GM21381 (cell line): ENCODE measurements at regions not wholly inside any gene's neighbourhood (a gene's known extent, or its start where the extent isn't known, plus 50 kb on each side); places are given as distances from the start of the nearest gene placed in this dataset.

Source experiments
- ATAC-seq: cut with Tn5 transposase; IDR thresholded peaks from one replicate; pipeline ENCODE4 v1.9.1; 2021; ENCODE audit warnings: mild to moderate bottlenecking, moderate library complexity; ENCODE audit not compliant: unreplicated experiment

GRCh38 chr3:124463234-124463633, 267.0 kb upstream of the UMPS start:
- ATAC-seq, result no peak

DNA sequence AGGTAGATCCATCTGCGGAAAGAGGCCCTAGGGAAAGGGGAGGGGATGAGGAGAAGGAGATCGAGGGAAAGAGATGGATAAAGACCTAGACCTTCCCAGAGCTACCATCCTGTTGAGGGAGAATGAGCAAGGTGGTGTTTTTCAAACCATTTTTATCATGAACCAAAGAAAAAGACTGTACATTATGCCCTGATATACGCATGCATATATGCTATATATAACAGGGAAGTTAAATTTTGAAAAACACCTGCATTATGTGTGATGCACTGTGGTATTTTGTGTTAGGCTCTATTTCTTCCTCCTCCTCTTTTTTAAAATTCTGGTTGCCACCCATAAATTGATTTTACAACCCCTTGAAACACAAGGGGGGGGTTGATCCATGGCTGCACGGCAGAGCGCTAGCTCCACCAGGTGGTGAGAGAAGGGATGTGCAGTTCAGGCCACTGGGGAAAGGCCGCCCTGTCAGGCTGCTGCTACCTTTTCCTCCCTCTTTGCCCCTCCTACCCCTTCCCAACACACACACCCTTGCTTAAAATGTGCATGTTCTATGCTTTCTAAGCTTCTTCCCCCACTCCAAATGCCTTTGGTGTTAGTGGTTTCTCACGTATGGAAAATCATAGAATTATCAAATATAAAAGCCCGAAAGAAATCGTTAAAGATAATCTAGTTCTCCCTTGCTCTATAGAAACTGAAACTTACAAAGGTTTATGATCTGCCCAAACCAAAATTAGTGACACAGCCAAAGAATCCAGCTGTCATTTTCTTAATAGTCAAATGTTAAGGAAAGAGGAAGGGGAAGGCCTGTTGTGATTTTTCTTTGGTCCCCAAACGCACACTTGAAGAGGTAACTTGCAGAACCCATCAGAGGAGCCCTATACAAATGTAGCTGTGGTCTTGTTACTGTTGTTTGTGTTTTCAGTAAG, 262.0 kb upstream of the UMPS start:
- ATAC-seq, result no peak

DNA sequence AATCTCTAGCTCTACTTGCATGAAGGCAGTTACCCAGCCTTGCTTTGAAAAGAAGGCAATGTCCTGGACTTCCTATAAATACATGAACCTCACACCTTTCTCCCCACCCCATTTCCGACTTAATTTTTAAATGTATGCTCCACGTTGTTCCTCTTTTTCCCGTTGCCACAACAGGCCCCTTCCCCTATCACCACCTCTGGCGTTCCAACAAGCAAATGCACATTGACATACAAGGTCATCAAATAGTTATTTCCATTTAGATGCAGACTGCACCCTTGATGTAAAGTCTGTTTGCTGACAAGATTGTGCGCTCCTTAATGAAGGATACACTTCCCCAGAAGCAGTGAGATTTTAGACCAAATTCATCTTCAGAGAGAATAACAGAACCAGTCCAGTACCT, 260.7 kb upstream of the UMPS start:
- ATAC-seq, result no peak

DNA sequence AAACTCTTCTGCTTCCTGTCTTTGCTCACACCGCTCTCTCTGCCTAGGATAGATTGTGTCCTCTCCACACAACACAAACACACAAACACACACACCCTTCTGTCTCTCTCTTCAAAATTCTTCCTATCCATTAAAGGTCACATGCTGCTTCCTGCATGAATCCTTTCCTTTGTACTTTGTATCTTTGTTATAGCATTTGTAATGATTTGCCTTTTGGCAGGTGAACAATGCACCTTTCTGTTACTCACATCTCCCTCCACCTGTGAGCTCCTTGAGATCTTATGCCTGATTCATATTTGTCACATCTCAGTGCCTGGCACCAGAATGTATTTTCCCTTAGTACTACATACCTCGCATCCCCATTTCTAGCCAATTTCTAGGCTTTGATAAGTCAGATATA, 251.4 kb upstream of the UMPS start:
- ATAC-seq, result no peak

DNA sequence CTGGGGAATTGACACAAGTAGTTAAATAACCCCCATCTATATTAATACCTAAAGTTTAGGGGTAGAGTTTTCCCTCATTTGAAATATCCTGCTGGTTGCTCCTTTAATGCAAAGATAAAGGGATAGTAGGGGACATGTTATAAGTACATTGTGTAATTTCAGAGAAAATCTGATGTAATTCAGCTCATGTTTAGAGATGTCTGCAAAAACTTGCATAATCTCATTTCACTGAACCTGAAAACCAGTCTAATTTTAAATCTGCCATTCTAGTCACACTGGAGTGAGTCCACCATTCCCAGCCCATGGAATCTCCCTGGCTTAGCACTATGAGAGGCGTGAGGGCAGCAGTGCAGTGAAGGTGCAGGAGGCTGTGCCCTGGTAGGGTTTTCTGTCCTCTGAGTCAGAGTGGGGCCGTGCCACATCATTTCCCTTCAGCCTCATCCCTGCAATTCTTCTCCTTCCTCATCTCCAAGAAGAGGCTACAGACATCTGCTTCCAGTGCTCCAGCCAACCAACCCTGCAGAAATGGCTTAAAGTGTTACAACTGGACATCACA, 246.3 kb upstream of the UMPS start:
- ATAC-seq, result no peak

DNA sequence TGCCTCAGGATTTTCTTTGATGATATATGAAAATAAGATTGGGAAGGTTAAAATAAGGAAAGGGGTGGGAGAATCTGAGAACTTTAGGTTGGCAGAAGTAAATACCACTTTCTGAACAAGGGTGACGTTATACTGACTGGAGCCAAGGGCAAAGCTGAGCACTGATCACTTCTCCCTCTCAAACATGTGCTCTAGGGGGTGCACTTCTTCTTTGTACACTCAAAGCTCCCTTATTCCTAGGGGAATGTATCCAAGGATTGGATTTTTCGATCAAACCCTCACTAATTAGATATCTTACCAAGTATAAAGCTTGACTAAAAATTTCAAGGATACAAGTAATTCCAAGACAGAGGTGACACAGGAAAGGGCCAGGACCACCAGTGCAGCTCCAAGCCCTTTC, 243.9 kb upstream of the UMPS start:
- no peak for ATAC-seq

GRCh38 chr3:124489506-124489905, 240.7 kb upstream of the UMPS start:
- no peak for ATAC-seq

DNA sequence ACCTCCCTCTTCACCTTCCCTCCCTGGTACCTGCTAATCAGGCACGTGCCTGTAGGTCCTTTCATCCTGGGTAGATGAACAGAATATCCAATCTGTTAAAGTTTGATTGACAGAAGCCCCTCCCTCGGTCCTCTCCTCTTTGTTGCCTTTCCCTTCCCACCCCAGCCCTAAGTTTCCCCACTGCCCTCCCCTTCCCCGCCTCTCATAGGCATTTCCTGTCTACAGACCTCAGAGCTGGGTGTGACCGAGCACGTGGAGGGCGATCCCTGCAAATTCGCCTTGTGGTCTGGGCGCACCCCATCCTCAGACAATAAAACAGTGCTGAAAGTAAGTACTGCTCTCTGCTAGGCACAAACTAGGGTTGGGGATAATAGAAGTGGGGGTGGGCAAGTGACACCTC, 239.2 kb upstream of the UMPS start:
- no peak for ATAC-seq

DNA sequence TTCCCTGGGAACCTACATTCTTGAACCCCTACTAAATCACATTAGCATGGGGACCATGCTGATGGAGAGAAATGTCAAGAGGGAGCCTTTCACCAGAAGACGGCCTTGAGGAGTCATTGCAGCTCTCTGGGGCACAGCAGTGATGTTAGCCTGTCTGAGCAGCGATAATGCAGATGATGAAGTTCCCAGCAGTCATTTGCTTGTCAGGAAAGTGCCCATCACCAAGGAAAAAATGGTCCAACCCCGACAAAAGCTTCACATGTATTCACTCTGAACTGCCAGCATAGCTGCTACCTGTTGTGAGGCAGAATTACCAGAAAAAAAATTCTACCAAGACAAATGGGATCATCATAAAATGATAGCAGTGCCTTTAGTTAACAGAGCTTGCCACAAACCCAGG, 238.4 kb upstream of the UMPS start:
- no peak for ATAC-seq

DNA sequence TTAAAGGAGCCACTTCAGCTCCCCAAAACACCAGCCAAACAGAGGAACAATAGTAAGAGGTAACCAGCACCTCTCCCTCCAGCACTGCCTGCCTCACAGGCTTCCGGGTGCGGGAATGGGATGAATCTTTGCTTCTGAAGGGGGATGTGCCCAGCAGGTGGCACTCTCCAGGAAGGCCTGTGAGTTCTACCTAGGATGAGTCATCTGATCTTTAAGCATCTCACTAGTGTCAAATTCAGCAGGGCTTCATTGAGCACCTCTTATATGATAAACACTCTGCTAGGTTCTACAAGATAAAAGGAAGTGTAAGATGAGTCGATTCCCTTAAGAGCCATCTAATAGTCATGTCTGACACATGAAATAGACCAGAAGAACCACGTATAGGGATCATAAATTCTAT, 237.4 kb upstream of the UMPS start:
- no peak for ATAC-seq

- ATAC-seq, result no peak
These were observed 234.2 kb upstream of the UMPS start for GRCh38 chr3:124496061-124496460.

DNA sequence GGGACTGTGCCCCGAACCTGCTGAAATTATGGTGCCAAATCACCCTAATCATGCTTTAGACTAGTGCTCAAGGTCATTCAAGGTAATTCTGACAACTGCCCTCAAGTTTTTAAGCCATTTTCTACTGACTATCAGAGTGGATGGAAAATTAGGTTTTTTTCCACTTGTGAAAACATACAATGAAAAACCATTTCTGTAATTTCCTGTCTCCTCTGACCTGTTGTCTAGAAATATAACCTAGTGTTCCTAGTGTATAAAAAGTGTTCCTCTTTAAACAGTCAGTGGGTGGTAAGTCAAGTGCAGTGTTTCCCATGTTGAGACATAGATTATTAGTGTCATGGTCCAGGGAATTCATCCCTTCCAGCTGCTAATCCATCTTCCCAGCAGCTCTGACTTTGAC, 232.8 kb upstream of the UMPS start:
- no peak for ATAC-seq

GRCh38 chr3:124498891-124499290, 231.4 kb upstream of the UMPS start:
- ATAC-seq, result no peak

- no peak for ATAC-seq
These were observed 225.8 kb upstream of the UMPS start for GRCh38 chr3:124504332-124505059.

DNA sequence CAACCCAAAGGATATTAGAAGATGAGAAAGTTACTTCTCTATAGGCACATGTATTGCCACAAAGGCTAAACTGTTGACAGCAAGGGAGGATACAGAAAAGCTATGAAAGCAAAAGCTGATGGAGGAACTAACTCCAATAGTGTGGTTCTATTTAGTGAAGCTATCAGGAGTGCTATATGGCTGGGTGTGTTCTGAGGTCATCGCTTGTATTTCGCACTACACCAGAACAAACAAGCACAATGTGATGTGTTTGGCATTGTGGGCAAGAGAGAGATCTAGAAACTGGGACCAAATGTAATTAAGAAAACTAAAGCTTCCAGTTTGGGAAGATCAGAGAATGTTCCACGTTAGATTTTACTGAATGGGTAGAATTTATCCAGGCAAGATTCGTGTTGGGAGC, 220.4 kb upstream of the UMPS start:
- no peak for ATAC-seq

GRCh38 chr3:124510290-124510689, 220.0 kb upstream of the UMPS start:
- no peak for ATAC-seq

DNA sequence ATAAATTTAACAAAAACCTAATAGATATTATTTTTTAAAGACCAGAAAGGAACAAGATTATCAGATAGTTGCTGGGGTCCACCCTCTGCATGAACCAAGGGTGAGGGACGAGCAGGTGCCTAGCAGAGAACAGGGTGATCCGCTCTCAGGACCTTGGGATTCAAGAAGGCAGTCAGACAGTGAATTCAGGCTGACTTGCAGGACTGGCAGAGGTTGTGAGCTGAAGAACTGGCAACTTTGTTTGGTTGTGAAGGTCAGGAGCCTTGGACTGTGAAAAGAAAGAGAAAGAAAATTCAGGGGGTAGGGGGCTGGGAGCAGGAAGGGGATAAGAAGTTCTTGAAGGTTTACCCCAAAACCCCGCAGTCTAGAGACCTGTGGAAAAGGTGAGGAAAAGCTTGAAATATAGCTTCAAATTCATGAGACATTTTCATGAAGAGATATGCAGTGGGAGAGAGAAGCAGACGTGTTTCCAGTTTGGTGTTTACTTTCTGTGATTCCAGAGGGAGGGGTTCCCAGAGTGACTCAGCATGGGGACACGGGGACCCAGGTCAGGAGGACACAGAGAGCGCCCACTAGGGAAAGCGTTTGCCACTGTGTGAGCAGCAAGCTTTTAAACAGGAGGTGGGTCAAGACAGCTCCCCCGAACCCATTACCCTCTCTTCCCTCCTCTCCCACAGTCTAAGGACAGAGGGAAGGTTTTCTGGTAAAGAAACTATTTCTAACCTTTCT, 217.2 kb upstream of the UMPS start:
- no peak for ATAC-seq

GRCh38 chr3:124513610-124513997, 216.6 kb upstream of the UMPS start:
- ATAC-seq, result no peak

GRCh38 chr3:124514683-124515082, 215.6 kb upstream of the UMPS start:
- no peak for ATAC-seq

DNA sequence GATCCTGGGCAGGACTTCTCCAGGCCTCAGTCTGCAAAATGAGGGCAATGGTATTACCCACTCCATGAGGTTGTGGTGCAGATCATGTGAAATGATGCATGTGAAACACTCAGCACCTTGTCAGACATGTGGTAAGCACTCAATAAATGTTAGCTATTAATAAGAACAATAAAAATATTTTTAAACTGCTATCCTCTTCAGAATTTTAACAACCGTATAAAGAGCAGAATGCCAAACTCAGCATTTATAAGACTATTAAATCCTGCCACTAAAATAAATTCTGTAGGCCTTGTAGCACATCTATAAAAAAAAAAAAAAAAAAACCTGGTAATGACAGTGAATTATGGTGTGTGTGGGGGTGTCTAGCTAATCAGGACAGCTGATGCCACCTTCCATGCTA, 213.9 kb upstream of the UMPS start:
- no peak for ATAC-seq

DNA sequence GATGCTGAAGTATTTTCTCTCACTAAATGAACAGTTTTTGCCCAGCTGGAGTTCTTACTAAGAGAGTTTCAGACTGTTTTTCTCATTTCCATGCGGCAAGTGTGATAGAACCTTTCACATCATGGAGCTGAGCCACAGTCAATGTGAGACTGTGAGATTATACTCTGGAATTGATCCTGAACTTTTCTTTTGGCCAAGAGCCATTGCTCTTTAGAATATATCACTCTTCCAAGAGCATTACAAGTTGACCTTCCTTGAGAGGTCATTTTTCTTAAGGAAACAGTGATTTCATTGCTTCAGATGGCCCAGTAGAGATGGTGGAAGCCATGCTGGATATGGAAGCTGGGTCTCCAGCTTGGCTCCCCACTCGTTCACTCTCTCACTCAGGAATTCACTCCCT, 212.9 kb upstream of the UMPS start:
- no peak for ATAC-seq
